H1 (cell line): ENCODE measurements at regions not wholly inside any gene's neighbourhood (a gene's known extent, or its start where the extent isn't known, plus 50 kb on each side); places are given as distances from the start of the nearest gene placed in this dataset.

Experiments used
- EZH2 ChIP-seq: fragments of 200-600 bp; sonication (generic); IDR thresholded peaks from 2 replicates; pipeline ENCODE4 v1.7.1; 2012; ENCODE audit warnings: low read depth, mild to moderate bottlenecking, moderate library complexity, low read length, inconsistent platforms; ENCODE audit not compliant: severe bottlenecking
- KDM1A ChIP-seq: fragments of 200-600, 300-600 bp; sonication (generic); IDR thresholded peaks from 2 replicates; pipeline ENCODE4 v1.7.1; 2016; ENCODE audit warnings: mild to moderate bottlenecking, low read length, borderline replicate concordance
- POLR2A ChIP-seq, 2 experiments: IDR thresholded peaks; 1 replicate in 1 of 2; 2 replicates in 1 of 2; pipeline ENCODE4 v1.6.1; 2011; ENCODE audit warnings: low read depth in 2 of 2, low read length in 2 of 2, mild to moderate bottlenecking in 2 of 2; ENCODE audit errors: control extremely low read depth in 1 of 2
- POLR2AphosphoS5 ChIP-seq: IDR thresholded peaks from 2 replicates; pipeline ENCODE4 v1.6.1; 2011; ENCODE audit warnings: low read depth, low read length
- RAD21 ChIP-seq, 2 experiments: IDR thresholded peaks in 1 of 2; conservative IDR thresholded peaks in 1 of 2; 2 replicates each; pipeline ENCODE4 v1.6.1; 2011; ENCODE audit warnings: low read depth in 2 of 2, low read length in 2 of 2, improper control_type of control experiment in 1 of 2, inconsistent platforms in 1 of 2, mild to moderate bottlenecking in 1 of 2, moderate library complexity in 1 of 2
- SIN3A ChIP-seq, 2 experiments: IDR thresholded peaks in 1 of 2; conservative IDR thresholded peaks in 1 of 2; 2 replicates each; pipeline ENCODE4 v1.6.1; 2011 to 2012; ENCODE audit warnings: low read length in 2 of 2, improper control_type of control experiment in 1 of 2, low read depth in 1 of 2, mild to moderate bottlenecking in 1 of 2
- SRF ChIP-seq: IDR thresholded peaks from 2 replicates; pipeline ENCODE4 v1.6.1; 2011; ENCODE audit warnings: mild to moderate bottlenecking, low read depth, low read length, moderate library complexity
- TAF1 ChIP-seq: IDR thresholded peaks from 2 replicates; pipeline ENCODE4 v1.6.1; 2011; ENCODE audit warnings: mild to moderate bottlenecking, low read depth, low read length
- TBP ChIP-seq: IDR thresholded peaks from 2 replicates; pipeline ENCODE4 v1.6.1; 2011; ENCODE audit warnings: low read depth, low read length, improper control_type of control experiment
- TEAD4 ChIP-seq: IDR thresholded peaks from 2 replicates; pipeline ENCODE4 v1.6.1; 2012; ENCODE audit warnings: low read depth, low read length, inconsistent platforms, mixed read lengths
- TF ChIP-seq, protein P1 (sequence below), 3 experiments: IDR thresholded peaks; 1 replicate in 2 of 3; 2 replicates in 1 of 3; pipeline versions ENCODE4 v1.5.1 to v1.6.1; 2011; ENCODE audit warnings: low read length in 3 of 3, mild to moderate bottlenecking in 3 of 3, inconsistent platforms in 2 of 3, low read depth in 1 of 3, moderate library complexity in 1 of 3; ENCODE audit not compliant: insufficient read depth in 1 of 3; ENCODE audit errors: control extremely low read depth in 1 of 3
- TF ChIP-seq, protein P2 (sequence below): IDR thresholded peaks from 2 replicates; pipeline ENCODE4 v1.6.1; 2011; ENCODE audit warnings: low read depth, mild to moderate bottlenecking, low read length; ENCODE audit not compliant: insufficient read depth

DNA sequence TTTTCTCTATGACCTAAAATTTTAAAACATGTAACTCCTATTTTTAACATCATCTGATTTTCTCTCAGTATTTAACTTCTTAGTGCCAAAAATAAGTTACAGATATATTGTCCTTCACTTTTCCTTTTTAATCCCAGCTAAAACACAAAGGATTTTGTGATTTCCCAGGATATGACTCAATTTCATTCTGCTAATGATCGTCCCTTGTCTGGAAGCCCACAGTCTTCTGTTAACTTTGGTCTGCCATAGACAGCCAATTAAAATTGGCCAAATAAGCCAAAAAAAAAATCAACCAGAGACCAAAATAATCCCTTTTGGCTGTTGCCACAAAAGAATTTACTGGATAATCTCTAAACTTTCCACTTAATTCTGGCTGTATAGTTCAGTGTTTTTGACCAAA, 124.5 kb upstream of the FST start:
- TF ChIP-seq RAD21 (IDR thresholded peaks at IDR 0.05 in 1 of 2, conservative IDR thresholded peaks at IDR 0.05 in 1 of 2; ENCODE audit: low read depth in 2 of 2, low read length in 2 of 2) = no peak
- TF ChIP-seq TEAD4 = no peak
- TF ChIP-seq, protein P1, sequence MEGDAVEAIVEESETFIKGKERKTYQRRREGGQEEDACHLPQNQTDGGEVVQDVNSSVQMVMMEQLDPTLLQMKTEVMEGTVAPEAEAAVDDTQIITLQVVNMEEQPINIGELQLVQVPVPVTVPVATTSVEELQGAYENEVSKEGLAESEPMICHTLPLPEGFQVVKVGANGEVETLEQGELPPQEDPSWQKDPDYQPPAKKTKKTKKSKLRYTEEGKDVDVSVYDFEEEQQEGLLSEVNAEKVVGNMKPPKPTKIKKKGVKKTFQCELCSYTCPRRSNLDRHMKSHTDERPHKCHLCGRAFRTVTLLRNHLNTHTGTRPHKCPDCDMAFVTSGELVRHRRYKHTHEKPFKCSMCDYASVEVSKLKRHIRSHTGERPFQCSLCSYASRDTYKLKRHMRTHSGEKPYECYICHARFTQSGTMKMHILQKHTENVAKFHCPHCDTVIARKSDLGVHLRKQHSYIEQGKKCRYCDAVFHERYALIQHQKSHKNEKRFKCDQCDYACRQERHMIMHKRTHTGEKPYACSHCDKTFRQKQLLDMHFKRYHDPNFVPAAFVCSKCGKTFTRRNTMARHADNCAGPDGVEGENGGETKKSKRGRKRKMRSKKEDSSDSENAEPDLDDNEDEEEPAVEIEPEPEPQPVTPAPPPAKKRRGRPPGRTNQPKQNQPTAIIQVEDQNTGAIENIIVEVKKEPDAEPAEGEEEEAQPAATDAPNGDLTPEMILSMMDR (IDR thresholded peaks at IDR 0.05; ENCODE audit: control extremely low read depth in 1 of 3, insufficient read depth in 1 of 3, low read depth in 1 of 3, low read length in 3 of 3) = no peak
- TF ChIP-seq KDM1A = no peak
- TF ChIP-seq POLR2AphosphoS5 = no peak
- no peak for TF ChIP-seq TAF1
- no peak for TF ChIP-seq TBP
- TF ChIP-seq POLR2A (IDR thresholded peaks at IDR 0.05; ENCODE audit: control extremely low read depth in 1 of 2, low read depth in 2 of 2, low read length in 2 of 2) = no peak
- no peak for TF ChIP-seq EZH2
- TF ChIP-seq, protein P2, sequence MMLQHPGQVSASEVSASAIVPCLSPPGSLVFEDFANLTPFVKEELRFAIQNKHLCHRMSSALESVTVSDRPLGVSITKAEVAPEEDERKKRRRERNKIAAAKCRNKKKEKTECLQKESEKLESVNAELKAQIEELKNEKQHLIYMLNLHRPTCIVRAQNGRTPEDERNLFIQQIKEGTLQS = no peak
- TF ChIP-seq SIN3A (conservative IDR thresholded peaks at IDR 0.05 in 1 of 2, IDR thresholded peaks at IDR 0.05 in 1 of 2; ENCODE audit: low read depth in 1 of 2, low read length in 2 of 2) = no peak
- no peak for TF ChIP-seq SRF
